ENCODE measurements at regions not wholly inside any gene's neighbourhood (a gene's known extent, or its start where the extent isn't known, plus 50 kb on each side); places are given as distances from the start of the nearest gene placed in this dataset.

DNA sequence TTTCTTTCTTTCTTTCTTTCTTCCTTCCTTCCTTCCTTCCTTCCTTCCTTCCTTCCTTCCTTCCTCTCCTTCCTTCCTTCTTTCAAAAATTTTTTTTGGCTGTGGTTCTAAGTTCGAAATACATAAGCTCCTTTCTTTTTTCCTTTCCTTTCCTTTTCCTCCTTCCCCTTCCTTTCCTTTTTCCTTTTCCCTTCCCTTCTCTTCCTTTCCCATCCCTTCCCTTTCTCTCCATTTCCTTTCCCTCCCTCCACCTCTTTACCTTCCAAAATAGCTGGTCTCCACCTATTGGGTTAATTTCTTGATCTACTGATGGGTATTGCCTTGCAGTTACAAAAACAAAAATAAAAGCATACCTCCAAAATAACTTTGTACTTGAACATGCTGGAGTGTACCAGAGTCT lies 73.4 kb upstream of the GPRIN3 start:
- Mint-ChIP-seq H3K27me3 (ENCODE audit: low read depth) (no peaks in the 10 kb centered on the region), H3K36me3 (ENCODE audit: insufficient read depth in 1 of 3, low read depth in 3 of 3) (peaks cover 0 to 7% (median 0%) of the 10 kb centered on the region in 3 experiments; a peak in 2 of 7 replicates), H3K9me3 (peaks cover 6 to 11% of the 10 kb centered on the region in 2 experiments; a peak in 4 of 5 replicates), H3K27ac (no peak overlapping the region), H3K4me1 (no peaks in the 10 kb centered on the region), H3K4me3 (no peak overlapping the region)
- Histone ChIP-seq H2BK120ac (ENCODE audit: low read depth, low read length, poor library complexity, severe bottlenecking) (no peak overlapping the region), H3K23ac (ENCODE audit: insufficient read length, low read depth, low read length) (no peak overlapping the region), H3K27me3 (ENCODE audit: insufficient read depth, low read length) (no peaks in the 10 kb centered on the region), H3K79me2 (ENCODE audit: insufficient read depth, low read length) (no peaks in the 10 kb centered on the region), H2BK20ac (ENCODE audit: low read depth, low read length, poor library complexity, severe bottlenecking) (no peak overlapping the region), H3K23me2 (ENCODE audit: insufficient read length, low read depth, low read length, poor library complexity, severe bottlenecking) (no peaks in the 10 kb centered on the region), H4K8ac (replicated peaks; ENCODE audit: insufficient read length, low read depth, low read length) (no peak overlapping the region), H2AFZ (ENCODE audit: low read length) (no peak overlapping the region), H2BK15ac (ENCODE audit: low read depth, low read length) (no peak overlapping the region), H3K27ac (ENCODE audit: insufficient read length, low read depth, low read length) (no peak overlapping the region), H2AK5ac (ENCODE audit: insufficient read length, low read length) (no peak overlapping the region), H4K5ac (ENCODE audit: insufficient read length, low read depth, low read length) (no peak overlapping the region), H3K9me3 (ENCODE audit: control insufficient read depth, low read depth, low read length) (no peaks in the 10 kb centered on the region), H2BK5ac (ENCODE audit: insufficient read length, low read length) (no peak overlapping the region), H3K4me2 (ENCODE audit: insufficient read depth, insufficient read length, low read length) (no peak overlapping the region), H3K18ac (ENCODE audit: insufficient read length, low read depth, low read length) (no peak overlapping the region), H3K14ac (ENCODE audit: insufficient read depth, low read length) (no peak overlapping the region), H3K56ac (ENCODE audit: insufficient read length, low read depth, low read length) (no peak overlapping the region), H3K4me1 (ENCODE audit: insufficient read depth, low read length) (no peaks in the 10 kb centered on the region), H2BK12ac (ENCODE audit: insufficient read length, low read depth, low read length) (no peak overlapping the region), H3T11ph (ENCODE audit: low read length) (no peak overlapping the region), H3K9ac (ENCODE audit: extremely low read depth, insufficient read length, low read length) (no peak overlapping the region), H4K20me1 (ENCODE audit: control insufficient read depth, insufficient read depth, insufficient read length) (no peaks in the 10 kb centered on the region), H4K91ac (ENCODE audit: insufficient read length, low read depth, low read length) (no peak overlapping the region), H3K79me1 (ENCODE audit: insufficient read depth, low read depth, low read length, poor library complexity, severe bottlenecking) (no peaks in the 10 kb centered on the region), H3K4ac (ENCODE audit: low read depth, low read length) (no peak overlapping the region)
- TF ChIP-seq, protein P1, sequence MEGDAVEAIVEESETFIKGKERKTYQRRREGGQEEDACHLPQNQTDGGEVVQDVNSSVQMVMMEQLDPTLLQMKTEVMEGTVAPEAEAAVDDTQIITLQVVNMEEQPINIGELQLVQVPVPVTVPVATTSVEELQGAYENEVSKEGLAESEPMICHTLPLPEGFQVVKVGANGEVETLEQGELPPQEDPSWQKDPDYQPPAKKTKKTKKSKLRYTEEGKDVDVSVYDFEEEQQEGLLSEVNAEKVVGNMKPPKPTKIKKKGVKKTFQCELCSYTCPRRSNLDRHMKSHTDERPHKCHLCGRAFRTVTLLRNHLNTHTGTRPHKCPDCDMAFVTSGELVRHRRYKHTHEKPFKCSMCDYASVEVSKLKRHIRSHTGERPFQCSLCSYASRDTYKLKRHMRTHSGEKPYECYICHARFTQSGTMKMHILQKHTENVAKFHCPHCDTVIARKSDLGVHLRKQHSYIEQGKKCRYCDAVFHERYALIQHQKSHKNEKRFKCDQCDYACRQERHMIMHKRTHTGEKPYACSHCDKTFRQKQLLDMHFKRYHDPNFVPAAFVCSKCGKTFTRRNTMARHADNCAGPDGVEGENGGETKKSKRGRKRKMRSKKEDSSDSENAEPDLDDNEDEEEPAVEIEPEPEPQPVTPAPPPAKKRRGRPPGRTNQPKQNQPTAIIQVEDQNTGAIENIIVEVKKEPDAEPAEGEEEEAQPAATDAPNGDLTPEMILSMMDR (conservative IDR thresholded peaks at IDR 0.05): no peak
- no CpG with 5 or more reads among the region's 1 CpG for WGBS (ENCODE audit: extremely low coverage, insufficient read length, low lambda C conversion rate)
- DNase-seq: no peak

All from H9 (cell line).